ENCODE measurements at regions not wholly inside any gene's neighbourhood (a gene's known extent, or its start where the extent isn't known, plus 50 kb on each side); places are given as distances from the start of the nearest gene placed in this dataset.

DNA sequence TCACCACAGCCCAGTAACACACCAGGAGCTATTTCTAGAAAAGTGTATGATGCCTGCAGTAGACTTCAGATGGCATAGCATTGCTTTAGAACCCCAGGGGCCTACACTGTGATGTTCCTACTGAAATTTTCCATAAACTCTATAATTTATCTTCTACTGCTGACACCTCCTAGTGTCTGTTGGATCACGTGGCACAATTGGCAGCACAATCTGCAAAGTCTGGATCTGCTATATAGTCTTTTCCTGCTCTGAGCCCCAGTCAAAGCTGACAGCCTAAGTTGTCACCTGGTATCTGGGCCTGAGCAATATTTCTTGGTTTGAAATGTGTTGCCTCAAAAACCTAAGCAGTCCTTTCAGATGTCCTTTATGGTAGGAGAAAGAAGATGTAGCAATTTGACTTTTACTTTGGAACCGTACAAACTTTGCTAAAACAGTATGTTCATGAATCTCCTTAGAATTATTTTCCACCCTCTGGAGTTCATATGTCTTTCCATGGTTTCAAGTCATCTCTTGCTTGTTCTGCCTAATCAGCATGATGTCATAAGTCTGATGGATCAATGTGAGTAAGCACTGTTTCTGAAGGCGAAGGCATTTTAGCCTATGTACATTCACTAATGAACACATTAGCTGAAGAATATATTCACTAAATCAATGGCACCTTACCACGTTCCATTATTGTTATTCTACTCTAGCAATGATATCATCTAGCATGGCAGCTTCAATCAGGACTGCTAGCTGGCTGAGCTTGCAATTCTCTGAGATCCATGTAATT lies 536.5 kb upstream of the NBEA start:
- TF ChIP-seq CTCF (IDR thresholded peaks at IDR 0.05), result no peak
- TF ChIP-seq POLR2A (IDR thresholded peaks at IDR 0.05), result no peak

Measured in Peyer's patch (tissue), 4 donors.